H1 (cell line): ENCODE measurements at regions not wholly inside any gene's neighbourhood (a gene's known extent, or its start where the extent isn't known, plus 50 kb on each side); places are given as distances from the start of the nearest gene placed in this dataset.

Experiments used
- ATF3 ChIP-seq: IDR thresholded peaks from 2 replicates; pipeline ENCODE4 v1.6.1; 2011; ENCODE audit warnings: low read depth, mild to moderate bottlenecking, low read length; ENCODE audit not compliant: insufficient read depth

- no peak for TF ChIP-seq ATF3
Observed at GRCh38 chr9:85858056-85858750, 82.7 kb upstream of the NAA35 start (continued).
